Stimulated activated CD4-positive, alpha-beta T cell treated with anti-CD3 and anti-CD28 coated beads, Interleukin-12 subunit alpha, Interleukin-12 subunit beta, amount 100 ng/mL, for 24 hours (primary cell): ENCODE measurements at regions not wholly inside any gene's neighbourhood (a gene's known extent, or its start where the extent isn't known, plus 50 kb on each side); places are given as distances from the start of the nearest gene placed in this dataset.

ENCODE experiments used
- DNase-seq, 2 experiments: peaks; one replicate each; pipeline ENCODE4 v3.0.0-alpha.2; 2020; ENCODE audit warnings: low read depth in 2 of 2

DNA sequence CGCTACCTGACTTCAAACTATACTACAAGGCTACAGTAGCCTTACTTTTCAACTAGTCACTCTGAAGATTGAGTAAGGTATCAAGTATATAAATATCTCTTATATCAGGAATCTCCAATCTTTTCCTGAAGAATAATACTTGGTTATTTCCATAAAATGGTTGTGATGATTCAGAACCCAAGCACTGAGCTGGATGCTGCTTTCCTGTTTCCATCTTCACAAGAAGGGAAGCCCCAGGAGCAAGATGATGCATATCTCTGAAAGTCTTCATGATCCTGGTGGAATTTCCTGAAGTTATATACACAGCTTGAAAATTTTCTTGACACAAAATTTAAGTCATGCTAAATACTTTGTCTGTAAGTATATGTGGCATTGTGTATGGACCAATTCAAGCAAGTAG is 243.9 kb upstream of the TANK start:
- DNase-seq, result no peak

DNA sequence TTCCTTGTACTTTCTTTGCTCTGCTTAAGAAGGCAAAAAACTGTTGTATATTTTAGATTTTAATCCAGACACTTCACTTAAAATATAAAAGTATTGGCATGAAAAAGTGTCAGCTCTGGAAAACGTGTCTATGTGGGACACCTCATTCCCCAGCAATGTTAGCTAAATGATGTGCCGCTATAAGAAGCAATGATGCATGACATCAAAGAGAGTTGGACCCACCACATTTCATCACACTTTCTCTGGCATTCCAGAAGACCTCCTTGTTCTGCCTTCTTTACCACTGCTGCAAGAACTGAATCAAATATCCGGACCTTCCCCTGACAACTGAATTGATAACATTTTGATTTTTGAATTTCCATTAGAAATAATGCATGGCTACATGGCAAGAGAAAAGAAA is 242.4 kb upstream of the TANK start:
- no peak for DNase-seq

DNA sequence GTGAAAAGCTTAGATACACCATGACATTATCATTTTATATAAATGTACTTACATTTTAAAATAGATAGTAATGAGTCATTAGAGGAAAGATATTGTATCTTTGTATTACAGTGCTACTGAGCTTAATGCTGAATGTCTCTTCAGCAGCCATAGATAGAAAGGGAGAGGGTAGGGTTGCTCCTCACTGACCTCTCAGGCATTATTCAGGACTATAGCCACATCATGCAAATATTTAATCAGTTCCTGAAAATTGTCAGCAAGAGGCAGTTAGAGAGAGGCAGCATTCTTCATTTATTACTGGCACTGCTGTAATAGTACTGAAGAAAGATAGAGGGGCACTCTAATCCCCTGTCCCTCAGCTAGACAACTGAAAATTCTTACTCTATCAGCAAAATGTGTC is 242.0 kb upstream of the TANK start:
- no peak for DNase-seq

DNA sequence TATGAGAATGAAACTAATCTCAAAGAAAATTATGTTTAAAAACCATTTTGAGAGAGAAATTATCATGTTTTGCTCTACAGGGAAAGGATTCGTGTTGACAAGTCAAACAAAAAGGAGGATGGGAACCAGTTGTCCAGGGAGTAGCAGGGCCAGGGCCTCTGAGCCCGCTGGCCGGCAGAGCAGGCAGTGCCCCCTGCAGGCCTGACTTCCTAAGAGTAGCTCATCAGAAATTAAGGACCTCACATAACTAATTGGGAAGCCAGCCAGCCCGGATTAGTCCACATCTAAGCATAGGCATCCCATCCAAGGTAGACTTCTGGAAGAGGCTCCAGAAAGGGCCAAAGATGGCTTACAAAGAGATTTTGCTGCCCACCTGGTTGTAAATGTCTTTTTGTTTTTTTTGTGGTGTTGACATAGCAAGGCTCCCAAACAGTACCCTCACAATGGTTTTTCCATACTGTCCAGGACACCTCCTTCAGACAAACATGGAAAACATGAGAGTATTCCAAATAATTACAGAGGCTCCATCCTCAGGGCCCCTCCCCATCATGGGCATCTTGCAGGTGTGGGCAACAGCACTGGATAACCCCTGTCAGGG is 241.2 kb upstream of the TANK start:
- DNase-seq, result peak in 1 of 2 experiments; percentile 7

DNA sequence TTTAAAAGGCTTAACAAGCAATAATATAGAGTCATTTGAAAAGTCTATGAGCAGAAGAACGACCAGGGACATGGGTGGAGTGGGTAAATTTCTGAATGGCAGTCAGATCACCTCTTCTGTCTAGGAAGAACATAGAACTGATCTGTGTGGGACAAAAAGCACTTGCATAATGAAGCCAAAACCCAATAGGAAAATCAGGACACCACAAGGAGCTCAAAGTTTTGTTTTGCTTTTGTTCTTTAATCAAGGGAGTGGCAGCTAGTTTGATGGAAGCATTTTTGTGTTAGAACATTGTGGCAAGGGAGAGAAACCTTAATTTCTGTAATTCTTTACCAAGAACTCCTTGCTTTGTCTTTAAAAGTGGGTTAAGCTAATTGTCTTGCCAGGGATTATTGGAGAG is 240.2 kb upstream of the TANK start:
- DNase-seq, result no peak

DNA sequence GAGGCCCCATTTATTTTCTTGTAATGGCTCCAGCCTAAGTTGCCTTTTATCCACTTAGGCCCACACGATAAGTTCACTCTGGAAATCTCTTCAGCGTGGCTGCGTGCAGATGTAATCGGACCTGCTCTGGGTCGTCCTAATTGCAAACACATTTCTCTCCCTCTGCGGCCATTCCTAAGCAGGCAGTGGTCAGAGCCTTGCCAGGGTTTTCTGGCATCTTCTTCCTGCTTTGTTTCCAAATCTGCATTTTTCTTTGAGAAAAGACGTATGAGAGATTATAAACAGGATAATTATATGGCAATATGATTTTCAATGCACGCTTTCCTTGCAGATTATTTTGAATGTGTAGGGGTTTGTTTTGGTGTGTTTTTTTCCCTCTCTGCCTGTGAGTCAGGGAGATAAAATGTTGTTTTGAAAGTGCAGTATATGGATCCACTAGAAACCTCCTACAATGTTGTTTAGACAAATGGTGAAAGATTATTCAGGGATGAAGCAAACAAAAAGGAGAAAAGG is 239.4 kb upstream of the TANK start:
- DNase-seq, result no peak

DNA sequence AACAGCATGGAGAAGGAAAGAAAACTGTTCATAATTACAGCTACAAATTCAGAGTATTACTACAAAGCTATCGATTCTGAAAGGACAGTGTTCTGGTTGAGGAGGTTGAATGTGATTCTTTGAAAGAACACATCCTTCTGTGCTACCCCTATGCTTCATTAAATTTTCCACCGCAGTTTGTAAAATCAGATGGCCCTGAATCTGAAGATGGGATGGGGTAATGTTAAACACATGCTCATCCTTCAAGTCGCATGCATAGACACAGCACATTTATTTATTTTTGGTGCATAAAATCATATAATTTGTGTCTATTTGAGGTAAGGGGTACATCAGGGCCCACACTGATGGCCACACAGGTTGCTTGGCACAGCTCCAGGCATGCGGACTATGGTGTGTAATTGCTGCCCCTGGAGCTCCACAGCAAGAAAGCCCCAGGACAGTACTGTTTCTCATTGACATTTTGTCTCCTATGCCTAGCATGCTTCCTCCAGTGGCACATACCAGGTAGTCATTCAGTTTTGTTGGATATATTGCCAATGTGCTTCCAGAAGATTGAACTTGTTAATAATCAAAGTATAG is 238.8 kb upstream of the TANK start:
- no peak for DNase-seq

DNA sequence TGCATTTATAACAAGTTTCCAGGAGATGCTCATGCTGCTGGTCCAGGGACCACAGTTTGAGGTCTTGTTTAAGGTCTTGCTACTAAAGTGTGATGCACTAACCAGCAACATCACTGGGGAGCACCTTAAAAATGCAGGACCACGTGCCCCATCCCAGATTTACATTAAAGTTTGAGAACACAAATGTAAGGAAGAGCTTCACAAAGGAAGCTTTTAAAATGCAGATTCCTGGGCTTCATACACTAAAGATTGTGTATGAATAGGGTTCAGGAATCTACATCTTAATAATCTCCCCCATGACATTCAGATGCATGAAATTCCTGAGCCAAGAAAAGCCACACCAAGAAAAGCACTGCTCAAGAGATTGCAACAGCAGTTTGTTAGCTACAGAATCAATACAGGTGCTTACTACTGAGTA is 235.3 kb upstream of the TANK start:
- DNase-seq, result no peak

DNA sequence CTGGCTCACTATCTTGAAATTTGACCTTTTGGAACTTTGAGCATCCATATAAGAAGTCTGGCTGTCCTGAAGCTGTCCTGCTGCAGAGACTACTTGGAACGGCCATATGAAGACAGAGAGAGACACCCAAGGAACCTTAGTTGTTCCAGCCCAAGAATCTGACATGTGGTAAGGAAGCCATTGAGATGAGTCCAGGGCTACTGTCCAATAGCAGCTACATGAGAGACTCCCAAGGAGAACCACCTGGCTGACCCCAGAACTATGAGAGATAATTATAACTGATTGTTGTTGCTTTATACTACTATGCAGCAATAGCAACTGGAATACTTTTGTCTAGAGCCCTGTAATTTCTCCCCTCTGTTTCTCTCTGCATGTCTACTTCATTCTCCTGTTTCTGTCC is 234.3 kb upstream of the TANK start:
- no peak for DNase-seq

DNA sequence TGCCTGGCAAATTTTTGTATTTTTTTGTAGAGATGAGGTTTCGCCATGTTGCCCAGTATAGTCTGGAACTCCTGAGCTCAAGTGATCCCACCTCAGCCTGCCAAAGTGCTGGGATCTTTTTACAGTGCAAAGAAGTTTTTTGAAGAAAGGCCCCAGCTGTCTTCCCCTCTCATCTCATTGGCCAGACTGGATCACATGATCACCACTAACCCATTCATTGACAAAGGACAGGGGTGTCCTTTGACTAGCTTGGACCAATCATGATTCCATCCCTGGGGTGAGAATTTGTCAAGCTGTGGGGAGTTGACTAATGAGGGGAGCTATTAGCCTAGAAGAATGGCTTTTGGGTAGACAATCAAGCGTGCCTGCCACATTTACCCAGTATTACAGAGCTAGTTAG is 232.9 kb upstream of the TANK start:
- no peak for DNase-seq

DNA sequence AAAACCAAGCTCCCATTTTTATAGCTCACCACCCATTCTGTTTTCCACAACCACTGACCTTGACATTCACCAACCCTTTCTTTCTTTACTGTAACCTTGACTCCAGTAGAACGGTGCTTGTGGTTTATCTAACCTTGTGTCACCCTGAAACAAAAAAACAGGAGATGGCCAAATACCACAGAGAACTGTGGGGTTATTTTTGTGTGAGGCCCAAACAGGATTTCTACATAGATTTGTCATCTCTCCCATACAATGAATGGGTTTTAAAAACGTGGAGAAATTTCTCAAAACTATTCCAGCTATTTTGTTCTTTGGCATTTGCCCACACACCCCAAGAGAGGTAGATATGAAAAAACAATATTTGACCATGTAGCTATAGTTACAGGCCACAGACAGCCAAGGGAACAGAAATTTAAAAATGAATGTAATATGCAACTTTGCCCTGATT is 231.3 kb upstream of the TANK start:
- DNase-seq, result no peak

DNA sequence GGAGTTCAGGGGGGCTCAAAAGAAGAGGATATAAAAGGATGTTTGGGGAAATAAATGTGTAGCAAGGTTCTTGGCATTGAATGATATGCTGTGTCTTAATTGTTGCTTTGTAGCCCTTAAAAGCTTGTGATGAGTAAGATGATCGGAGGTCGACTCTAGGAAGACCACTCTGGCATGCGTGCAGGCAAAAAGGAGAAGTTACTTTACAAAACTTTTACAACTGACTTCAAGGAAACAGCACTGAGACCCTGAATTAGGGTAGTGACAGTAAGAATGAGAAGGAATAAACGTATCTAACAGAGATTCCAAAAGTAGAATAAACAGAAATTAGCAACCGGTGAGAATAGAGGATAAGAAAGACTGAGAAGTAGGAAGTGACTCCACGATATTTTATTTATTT is 228.7 kb upstream of the TANK start:
- no peak for DNase-seq

DNA sequence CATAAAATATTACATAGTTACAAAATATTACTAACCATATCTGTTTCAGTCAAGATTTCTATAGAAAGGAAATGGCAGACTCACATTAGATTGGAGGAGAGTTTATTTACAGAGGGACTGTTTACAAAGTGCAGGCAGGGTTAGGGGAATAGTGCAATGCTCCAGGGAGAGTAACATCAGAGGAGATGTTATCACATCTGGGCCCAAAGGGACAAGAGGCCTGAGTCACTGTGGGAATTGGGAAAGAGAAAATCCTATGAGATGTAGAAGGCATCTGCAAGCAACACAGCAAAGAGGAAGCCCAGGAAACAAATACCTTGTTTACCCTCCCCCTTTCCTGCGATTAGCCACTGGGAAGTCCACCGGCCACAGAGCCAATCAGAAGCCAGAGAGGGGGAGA is 227.3 kb upstream of the TANK start:
- DNase-seq, result no peak

DNA sequence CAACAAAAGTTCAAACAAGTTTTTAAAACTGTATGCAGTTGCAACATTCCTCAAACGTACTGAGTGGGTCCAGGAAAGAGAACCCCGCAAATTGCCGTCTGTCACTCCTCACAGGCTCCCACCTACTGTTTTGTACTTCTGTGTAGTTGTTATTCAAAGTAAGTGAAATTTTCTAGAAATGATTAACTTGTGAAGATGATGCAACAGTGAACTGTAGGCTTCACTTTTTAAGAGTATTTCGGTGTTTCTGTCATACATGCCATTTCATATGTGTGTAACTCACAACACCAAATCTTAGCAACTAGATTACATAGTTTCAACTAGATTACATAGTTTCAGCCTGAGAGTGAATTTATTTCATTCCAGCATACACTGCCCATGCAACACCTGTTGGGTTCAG is 226.0 kb upstream of the TANK start:
- DNase-seq, result no peak

DNA sequence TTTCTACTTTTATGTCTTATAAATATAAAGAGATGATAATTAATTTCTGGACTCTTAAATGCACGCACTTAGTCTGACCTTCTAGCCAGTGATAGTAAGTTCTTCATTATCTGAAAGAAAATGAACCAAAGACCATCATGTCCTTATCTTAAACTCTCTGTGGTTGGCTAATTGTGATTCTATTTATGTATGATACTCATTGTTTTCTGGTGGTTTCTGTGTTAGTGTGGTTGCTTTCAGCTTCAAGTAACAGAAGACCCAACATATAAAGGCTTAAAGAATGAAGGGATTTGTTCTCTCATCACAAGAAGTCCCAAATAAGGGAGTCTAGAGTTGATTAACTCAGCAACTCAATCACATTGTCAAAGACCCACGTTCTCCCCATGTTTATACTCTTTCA is 225.2 kb upstream of the TANK start:
- no peak for DNase-seq

DNA sequence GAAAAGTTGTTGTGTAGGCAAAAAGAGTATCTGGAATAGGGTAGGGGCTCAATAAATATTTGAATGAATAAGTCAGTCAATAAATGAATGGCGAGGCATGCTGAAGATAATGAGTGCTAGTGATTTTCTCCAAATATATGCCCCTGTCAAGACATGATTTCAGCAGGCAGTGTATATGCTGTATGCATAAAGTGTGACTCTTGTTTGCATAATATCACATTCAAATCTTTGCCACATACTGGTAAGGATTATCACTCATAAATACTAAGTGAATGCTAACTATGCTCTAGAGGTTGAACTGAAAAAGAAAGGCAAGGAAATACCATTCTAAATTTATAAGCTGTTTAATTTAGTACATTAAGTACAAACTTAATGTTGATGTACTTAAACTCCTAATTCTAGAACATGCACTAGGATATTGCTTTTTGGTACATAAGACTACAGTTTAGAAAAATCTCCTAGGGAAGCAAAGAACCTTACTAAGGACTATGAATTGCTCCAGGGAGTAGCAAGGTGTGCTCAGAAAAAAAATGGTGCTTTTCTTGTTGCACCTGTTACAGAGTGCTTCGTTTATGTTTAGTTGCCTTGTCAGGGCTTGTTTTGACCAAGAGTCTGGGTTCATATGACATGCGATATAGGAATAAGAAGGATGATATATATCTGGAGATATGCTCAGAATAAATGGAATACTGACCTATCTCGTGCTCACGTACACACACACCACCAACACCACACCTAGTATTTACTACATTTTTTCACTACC is 224.0 kb upstream of the TANK start:
- DNase-seq, result no peak

DNA sequence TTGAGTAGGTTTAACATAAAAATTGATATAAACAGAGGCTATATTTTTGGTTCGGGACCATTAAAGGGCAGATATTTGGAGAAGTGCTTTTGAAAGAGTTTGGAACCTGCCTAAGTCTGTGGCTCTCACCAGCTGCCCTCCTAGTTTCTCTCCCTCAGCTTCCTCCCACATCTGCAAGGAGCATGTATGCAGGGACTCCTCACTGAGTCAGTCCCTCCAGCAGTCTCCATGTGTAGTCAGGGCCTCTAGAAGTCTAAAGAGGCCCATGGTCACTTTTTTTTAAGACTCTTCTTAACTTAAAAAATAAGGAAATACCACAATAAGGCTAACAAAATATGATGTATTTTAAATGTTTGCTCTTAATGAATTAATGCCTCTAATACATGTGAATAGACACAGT is 220.0 kb upstream of the TANK start:
- no peak for DNase-seq

DNA sequence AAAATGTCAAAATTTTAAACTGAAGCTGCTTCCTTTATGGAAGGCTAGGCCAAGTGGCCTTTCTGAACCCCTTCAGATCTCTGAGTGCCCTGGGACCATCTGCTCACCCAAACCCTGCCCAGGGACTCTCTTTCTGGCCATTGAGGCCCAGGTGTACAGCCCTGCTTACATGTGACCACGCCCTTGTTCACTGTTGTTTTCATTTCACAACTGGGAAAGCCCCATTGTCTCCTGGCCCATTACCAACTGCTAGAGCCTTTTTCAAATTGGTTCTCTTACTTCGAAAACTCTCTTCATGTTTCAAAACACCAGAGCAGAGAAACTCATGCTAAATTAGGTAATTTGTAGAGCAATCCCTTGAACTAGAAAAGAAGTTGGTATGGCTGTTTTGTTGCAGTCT is 219.5 kb upstream of the TANK start:
- DNase-seq, result no peak

DNA sequence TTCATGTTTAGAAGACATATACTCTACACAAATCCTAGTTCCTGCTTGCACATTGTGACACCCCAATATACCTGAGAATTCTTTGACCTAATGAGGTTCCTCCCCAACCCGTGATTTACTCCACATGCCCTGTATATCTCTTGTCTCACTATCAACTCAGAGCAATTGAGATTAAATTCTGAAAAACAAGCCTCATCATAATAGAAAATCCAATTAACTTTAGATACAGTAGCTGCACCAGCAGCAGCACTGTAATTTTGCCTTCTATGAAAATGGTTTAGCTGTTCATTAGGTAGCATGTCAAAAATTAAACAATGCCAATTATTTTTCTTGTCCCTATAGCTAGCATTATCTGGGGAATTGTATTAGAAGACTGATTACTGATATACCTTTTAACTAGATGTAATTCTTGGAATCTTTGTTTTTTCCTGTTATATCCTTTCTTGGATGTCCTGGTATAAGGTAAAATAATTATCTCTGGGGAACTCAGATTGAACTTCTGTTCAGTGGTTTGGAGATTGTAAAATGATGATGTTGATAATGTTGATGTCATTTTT is 218.9 kb upstream of the TANK start:
- DNase-seq, result no peak

DNA sequence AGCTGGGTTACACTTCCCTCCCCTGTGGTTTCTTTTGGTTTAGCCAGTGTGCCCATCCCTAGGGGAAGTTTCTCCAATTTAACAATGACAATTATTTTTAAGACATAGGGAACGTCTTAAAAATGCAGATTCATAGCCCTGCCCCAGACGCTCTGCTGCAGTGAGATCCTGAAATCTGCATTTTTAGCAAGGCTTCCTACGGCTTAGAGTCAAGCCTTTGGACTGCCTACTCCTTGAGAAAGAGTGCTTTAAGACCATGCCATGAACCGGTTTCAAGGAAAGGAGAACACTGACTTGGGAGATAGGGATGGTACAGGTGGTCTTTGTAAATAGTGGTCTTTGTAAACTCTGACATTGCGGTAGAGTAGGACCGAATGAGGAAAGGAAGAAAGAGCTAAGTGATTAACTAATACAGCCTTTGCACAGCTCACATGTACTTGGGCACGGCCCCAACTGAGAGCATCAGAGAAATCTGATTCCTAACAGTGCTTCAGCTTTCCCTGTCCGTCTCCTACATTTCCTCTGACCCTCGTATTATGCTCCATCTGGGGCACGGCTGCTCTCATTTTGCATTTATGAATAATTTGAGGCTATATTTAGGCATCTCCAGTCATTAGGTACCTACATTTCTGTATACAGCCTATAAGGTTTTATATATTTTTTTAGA is 217.6 kb upstream of the TANK start:
- no peak for DNase-seq

DNA sequence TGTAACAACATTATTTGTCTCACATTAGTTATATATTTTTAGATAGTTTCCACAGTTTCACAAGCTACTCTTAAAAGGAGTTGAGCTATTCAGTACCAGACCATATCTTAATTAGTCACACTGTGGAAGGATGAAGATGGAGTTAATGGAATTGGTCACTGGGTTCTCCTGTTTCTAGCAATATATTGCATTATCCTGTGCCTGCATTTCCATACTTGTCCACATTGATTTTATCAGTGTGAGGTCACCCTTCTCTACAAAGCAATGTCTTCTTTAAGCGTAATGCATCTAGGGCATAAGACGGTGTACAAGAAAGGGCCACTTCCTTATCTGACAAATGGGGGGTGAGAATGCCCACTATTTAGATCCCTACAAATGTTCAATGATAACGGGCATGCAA is 216.8 kb upstream of the TANK start:
- no peak for DNase-seq
